ENCODE measurements at regions not wholly inside any gene's neighbourhood (a gene's known extent, or its start where the extent isn't known, plus 50 kb on each side); places are given as distances from the start of the nearest gene placed in this dataset.

GRCh38 chr15:59940928-59941327 is 63.2 kb upstream of the FOXB1 start:
- TF ChIP-seq EZH2 (IDR thresholded peaks at IDR 0.05; ENCODE audit: low read length, unreplicated experiment) (no peak), EZH2phosphoT487 (IDR thresholded peaks at IDR 0.05; ENCODE audit: borderline replicate concordance, low read length) (no peak)
- TF ChIP-seq, protein P1, sequence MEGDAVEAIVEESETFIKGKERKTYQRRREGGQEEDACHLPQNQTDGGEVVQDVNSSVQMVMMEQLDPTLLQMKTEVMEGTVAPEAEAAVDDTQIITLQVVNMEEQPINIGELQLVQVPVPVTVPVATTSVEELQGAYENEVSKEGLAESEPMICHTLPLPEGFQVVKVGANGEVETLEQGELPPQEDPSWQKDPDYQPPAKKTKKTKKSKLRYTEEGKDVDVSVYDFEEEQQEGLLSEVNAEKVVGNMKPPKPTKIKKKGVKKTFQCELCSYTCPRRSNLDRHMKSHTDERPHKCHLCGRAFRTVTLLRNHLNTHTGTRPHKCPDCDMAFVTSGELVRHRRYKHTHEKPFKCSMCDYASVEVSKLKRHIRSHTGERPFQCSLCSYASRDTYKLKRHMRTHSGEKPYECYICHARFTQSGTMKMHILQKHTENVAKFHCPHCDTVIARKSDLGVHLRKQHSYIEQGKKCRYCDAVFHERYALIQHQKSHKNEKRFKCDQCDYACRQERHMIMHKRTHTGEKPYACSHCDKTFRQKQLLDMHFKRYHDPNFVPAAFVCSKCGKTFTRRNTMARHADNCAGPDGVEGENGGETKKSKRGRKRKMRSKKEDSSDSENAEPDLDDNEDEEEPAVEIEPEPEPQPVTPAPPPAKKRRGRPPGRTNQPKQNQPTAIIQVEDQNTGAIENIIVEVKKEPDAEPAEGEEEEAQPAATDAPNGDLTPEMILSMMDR (conservative IDR thresholded peaks at IDR 0.05; ENCODE audit: low read depth, low read length): no peak

Data from PC-3 (cell line).